NT2/D1 (cell line): ENCODE measurements at regions not wholly inside any gene's neighbourhood (a gene's known extent, or its start where the extent isn't known, plus 50 kb on each side); places are given as distances from the start of the nearest gene placed in this dataset.

Experiments
- DNase-seq: peaks from one replicate; pipeline ENCODE4 v3.0.0-alpha.2; 2011; ENCODE audit warnings: low read depth, low spot score
- H3K27me3 ChIP-seq: 2 replicates; pipeline ENCODE4 v1.6.0; 2011; ENCODE audit warnings: mild to moderate bottlenecking; ENCODE audit not compliant: insufficient read length, insufficient read depth
- H3K36me3 ChIP-seq: 2 replicates; pipeline ENCODE4 v1.6.1; 2011; ENCODE audit warnings: mild to moderate bottlenecking, low read length, mixed read lengths; ENCODE audit not compliant: insufficient read depth, insufficient read length
- H3K4me1 ChIP-seq: 2 replicates; pipeline ENCODE4 v1.5.1; 2011; ENCODE audit not compliant: insufficient read depth, insufficient read length
- H3K4me3 ChIP-seq: 2 replicates; pipeline ENCODE4 v1.5.1; 2011; ENCODE audit warnings: low read depth; ENCODE audit not compliant: insufficient read length
- H3K9ac ChIP-seq: 2 replicates; pipeline ENCODE4 v1.6.0; 2011; ENCODE audit warnings: low read depth; ENCODE audit not compliant: insufficient read length
- H3K9me3 ChIP-seq: 2 replicates; pipeline ENCODE4 v1.5.1; 2011; ENCODE audit warnings: mild to moderate bottlenecking, low read length; ENCODE audit not compliant: insufficient read depth
- SUZ12 ChIP-seq: IDR thresholded peaks from 2 replicates; pipeline ENCODE4 v1.6.1; 2011; ENCODE audit not compliant: insufficient read length, insufficient read depth; ENCODE audit errors: extremely low read depth
- YY1 ChIP-seq: IDR thresholded peaks from 2 replicates; pipeline ENCODE4 v1.6.1; 2011; ENCODE audit not compliant: insufficient read length, insufficient read depth
- ZNF274 ChIP-seq: IDR thresholded peaks from 2 replicates; pipeline ENCODE4 v1.6.1; 2011; ENCODE audit warnings: mild to moderate bottlenecking, low read depth, low read length

DNA sequence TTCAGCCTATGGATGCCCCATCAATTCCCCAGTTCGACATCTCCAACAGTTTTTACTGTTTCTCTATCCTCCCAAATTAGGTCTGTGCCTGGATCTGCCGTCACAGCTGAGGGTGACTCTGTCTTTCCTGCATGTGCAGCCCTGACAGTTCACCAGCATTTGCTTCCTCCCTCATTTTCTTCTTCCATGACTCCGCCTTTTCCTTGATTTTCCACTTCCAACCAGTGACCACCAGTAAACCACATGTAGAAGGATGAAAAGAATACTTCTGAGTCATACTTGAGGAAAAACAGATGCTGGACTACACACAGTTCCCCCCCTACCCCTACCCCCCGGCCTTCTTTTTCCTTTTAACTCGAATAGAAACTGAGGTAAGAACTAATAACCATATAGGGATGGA is 311.8 kb upstream of the POM121L12 start:
- TF ChIP-seq ZNF274 (no peak), SUZ12 (no peak)
- no peak for DNase-seq
- Histone ChIP-seq H3K9ac (no peak overlapping the region), H3K4me3 (no peak overlapping the region), H3K9me3 (no peaks in the 10 kb centered on the region), H3K27me3 (no peaks in the 10 kb centered on the region), H3K4me1 (no peaks in the 10 kb centered on the region), H3K36me3 (no peaks in the 10 kb centered on the region)

DNA sequence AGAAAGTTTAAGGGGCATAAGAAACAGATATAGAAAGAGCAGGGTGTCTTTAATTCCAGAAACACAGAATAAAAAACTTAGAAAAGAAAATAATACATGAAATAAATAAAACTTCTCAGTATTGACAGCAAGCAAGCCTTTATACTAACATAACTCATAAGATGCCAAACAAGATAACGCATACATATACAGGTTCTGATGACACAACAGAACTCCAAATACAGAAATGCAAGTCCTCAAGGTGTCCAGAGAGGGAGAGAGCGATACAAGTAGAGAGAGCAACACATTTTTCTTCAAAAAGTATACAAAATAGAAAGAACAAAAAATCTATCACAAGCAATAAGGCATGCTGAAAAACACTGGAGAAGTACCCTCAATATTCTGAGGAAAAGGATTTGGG is 314.6 kb upstream of the POM121L12 start:
- Histone ChIP-seq H3K4me3 (no peak overlapping the region), H3K9ac (no peak overlapping the region), H3K27me3 (no peaks in the 10 kb centered on the region), H3K36me3 (no peaks in the 10 kb centered on the region), H3K9me3 (no peaks in the 10 kb centered on the region), H3K4me1 (no peaks in the 10 kb centered on the region)
- no peak for DNase-seq
- TF ChIP-seq SUZ12, result no peak
- no peak for TF ChIP-seq ZNF274
- no peak for TF ChIP-seq YY1

- Histone ChIP-seq H3K4me3 (no peak overlapping the region), H3K27me3 (no peaks in the 10 kb centered on the region), H3K9me3 (no peaks in the 10 kb centered on the region), H3K9ac (no peak overlapping the region), H3K36me3 (no peaks in the 10 kb centered on the region), H3K4me1 (no peaks in the 10 kb centered on the region)
- DNase-seq, result no peak
- TF ChIP-seq SUZ12 (no peak), YY1 (no peak), ZNF274 (no peak)
Measured at GRCh38 chr7:52719677-52720076, 315.8 kb upstream of the POM121L12 start.

DNA sequence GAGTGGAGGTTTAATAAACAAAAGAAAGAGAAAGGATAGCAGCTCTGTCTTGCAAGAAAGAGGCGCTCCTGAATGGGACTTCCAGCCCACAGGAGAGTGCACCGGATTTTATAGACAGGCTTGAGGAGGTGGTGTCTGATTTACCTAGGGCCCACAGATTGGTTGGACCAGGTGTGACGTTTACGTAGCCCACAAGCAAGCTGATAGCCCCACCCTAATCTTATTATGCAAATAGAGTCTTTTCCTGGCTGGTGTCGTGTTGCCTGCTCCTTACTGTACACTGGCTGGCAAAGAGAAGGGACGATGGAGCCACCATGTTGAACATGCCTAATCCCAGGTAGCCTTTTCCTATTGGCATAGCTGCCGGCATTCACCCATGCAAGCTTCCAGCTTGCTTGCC is 319.7 kb upstream of the POM121L12 start:
- Histone ChIP-seq H3K36me3 (no peaks in the 10 kb centered on the region), H3K9me3 (no peaks in the 10 kb centered on the region), H3K4me3 (no peak overlapping the region), H3K27me3 (no peaks in the 10 kb centered on the region), H3K4me1 (no peaks in the 10 kb centered on the region), H3K9ac (no peak overlapping the region)
- TF ChIP-seq SUZ12 (no peak), ZNF274 (no peak), YY1 (no peak)
- DNase-seq, result no peak

DNA sequence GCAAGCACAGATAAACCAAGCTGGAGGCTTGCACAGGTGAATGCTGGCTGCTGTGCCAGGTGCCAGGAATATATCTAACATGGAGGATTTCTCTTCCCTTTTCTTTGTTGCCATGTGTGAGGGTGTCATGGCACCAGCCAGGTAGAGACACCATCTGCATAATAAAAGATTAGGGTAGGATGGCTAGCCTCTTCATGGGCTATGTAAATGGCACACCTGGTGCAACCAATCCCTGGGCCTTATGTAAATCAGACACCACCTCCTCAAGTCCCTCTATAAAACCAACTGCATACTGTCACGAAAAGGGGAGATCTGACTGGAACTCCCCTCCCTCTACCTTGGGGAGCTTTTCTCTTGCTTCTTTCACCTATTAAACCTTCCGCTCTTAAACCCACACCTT is 322.5 kb upstream of the POM121L12 start:
- H3K9ac ChIP-seq, result no peak overlapping the region
- no peaks in the 10 kb centered on the region for H3K4me1 ChIP-seq
- no peak overlapping the region for H3K4me3 ChIP-seq
- H3K27me3 ChIP-seq, result no peaks in the 10 kb centered on the region
- TF ChIP-seq ZNF274, result no peak
- no peak for TF ChIP-seq YY1
- no peak for TF ChIP-seq SUZ12
- H3K36me3 ChIP-seq, result no peaks in the 10 kb centered on the region
- no peak for DNase-seq
- 0 out of 2 replicates have a peak, but pooled peaks cover 2% of the 10 kb centered on the region for H3K9me3 ChIP-seq

- H3K4me3 ChIP-seq, result no peak overlapping the region
- no peak overlapping the region for H3K9ac ChIP-seq
- TF ChIP-seq ZNF274 (no peak), YY1 (no peak), SUZ12 (no peak)
- H3K9me3 ChIP-seq, result 0 out of 2 replicates have a peak, but pooled peaks cover 2% of the 10 kb centered on the region
- DNase-seq, result no peak
- no peaks in the 10 kb centered on the region for H3K36me3 ChIP-seq
- no peaks in the 10 kb centered on the region for H3K4me1 ChIP-seq
- H3K27me3 ChIP-seq, result no peaks in the 10 kb centered on the region
Measured at GRCh38 chr7:52711951-52712350, 323.5 kb upstream of the POM121L12 start.

GRCh38 chr7:52708846-52709245 is 326.6 kb upstream of the POM121L12 start:
- no peaks in the 10 kb centered on the region for H3K4me1 ChIP-seq
- no peak overlapping the region for H3K9ac ChIP-seq
- TF ChIP-seq SUZ12 (no peak), ZNF274 (no peak), YY1 (no peak)
- 0 out of 2 replicates have a peak, but pooled peaks cover 2% of the 10 kb centered on the region for H3K9me3 ChIP-seq
- H3K27me3 ChIP-seq, result no peaks in the 10 kb centered on the region
- H3K4me3 ChIP-seq, result no peak overlapping the region
- no peaks in the 10 kb centered on the region for H3K36me3 ChIP-seq
- DNase-seq, result no peak

DNA sequence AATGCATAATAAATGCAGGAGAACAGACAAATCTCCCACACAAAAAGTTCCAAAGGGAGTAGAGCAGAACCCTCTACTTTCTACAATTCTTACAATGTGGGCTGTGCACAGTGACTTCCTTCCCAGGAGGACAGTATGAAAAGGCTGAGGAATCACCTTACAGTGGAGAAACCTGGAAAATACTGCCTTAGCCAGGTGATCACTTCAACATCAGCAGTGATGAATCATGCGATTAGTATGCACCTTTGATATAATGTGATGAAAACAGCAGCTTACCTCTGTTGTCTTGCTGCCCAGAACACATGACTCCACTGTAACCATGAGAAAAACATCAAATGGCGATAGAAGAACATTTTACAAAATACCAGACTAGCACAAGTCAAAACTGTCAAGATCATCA is 329.7 kb upstream of the POM121L12 start:
- no peak overlapping the region for H3K4me3 ChIP-seq
- H3K9me3 ChIP-seq, result 0 out of 2 replicates have a peak, but pooled peaks cover 2% of the 10 kb centered on the region
- no peaks in the 10 kb centered on the region for H3K36me3 ChIP-seq
- no peak for TF ChIP-seq ZNF274
- TF ChIP-seq SUZ12, result no peak
- TF ChIP-seq YY1, result no peak
- no peaks in the 10 kb centered on the region for H3K4me1 ChIP-seq
- no peaks in the 10 kb centered on the region for H3K27me3 ChIP-seq
- DNase-seq, result no peak
- H3K9ac ChIP-seq, result no peak overlapping the region
